NCI-H748 (cell line): ENCODE measurements at regions not wholly inside any gene's neighbourhood (a gene's known extent, or its start where the extent isn't known, plus 50 kb on each side); places are given as distances from the start of the nearest gene placed in this dataset.
A peak's percentile ranks its signal among the peaks of the same experiment; 100 is the strongest.
"Not testable (repeated sequence)": the region's sequence is repeated elsewhere in the genome, so short reads cannot be mapped to it uniquely, and the experiment has no call there.

Source experiments
- DNase-seq: peaks from one replicate; lab custom pipeline; 2025; ENCODE audit not compliant: unreplicated experiment; lab: John Stamatoyannopoulos, UW

- not testable (repeated sequence) for DNase-seq
Measured at GRCh38 chr15:84360902-84361301, 125.3 kb downstream of the GOLGA6L4 start.

- not testable (repeated sequence) for DNase-seq
Measured at GRCh38 chr15:84384421-84384820, 148.8 kb downstream of the GOLGA6L4 start.

GRCh38 chr15:84387086-84387485 is 151.5 kb downstream of the GOLGA6L4 start:
- no peak for DNase-seq

DNA sequence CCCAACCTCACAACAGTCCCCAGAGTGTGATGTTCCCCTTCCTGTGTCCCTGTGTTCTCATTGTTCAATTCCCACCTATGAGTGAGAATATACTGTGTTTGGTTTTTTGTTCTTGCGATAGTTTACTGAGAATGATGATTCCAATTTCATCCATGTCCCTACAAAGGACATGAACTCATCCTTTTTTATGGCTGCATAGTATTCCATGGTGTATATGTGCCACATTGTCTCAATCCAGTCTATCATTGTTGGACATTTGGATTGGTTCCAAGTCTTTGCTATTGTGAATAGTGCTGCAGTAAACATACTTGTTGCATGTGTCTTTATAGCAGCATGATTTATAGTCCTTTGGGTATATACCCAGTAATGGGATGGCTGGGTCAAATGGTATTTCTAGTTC is 152.6 kb downstream of the GOLGA6L4 start:
- DNase-seq = not testable (repeated sequence)

- DNase-seq = not testable (repeated sequence)
Measured at GRCh38 chr15:84388638-84389037, 153.1 kb downstream of the GOLGA6L4 start.

DNA sequence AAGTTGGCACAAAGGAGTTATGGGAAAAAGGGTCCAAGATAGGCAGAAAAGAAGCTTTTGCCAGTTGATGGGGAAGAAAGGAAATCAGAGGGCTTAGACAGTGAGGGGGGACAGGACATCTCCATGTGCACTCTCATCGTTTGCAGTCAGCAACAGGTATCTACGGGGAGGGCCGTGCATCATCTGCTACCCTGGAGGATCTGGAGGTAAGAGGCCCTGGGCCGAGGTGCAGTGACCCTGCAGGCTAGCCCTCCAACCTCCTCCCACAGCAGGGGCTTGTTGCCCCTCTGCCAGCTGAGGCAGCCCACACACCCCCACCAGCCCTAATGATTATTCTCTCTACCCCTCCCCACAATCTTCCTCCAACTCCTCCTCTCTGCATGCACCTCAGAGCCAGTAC is 154.8 kb downstream of the GOLGA6L4 start:
- not testable (repeated sequence) for DNase-seq

GRCh38 chr15:84391191-84391590 is 155.6 kb downstream of the GOLGA6L4 start:
- no peak for DNase-seq

GRCh38 chr15:84392020-84392419 is 156.4 kb downstream of the GOLGA6L4 start:
- DNase-seq = not testable (repeated sequence)

GRCh38 chr15:84393386-84393936 is 157.9 kb downstream of the GOLGA6L4 start:
- DNase-seq = peak; percentile 60

GRCh38 chr15:84393966-84394365 is 158.4 kb downstream of the GOLGA6L4 start:
- DNase-seq = not testable (repeated sequence)

DNA sequence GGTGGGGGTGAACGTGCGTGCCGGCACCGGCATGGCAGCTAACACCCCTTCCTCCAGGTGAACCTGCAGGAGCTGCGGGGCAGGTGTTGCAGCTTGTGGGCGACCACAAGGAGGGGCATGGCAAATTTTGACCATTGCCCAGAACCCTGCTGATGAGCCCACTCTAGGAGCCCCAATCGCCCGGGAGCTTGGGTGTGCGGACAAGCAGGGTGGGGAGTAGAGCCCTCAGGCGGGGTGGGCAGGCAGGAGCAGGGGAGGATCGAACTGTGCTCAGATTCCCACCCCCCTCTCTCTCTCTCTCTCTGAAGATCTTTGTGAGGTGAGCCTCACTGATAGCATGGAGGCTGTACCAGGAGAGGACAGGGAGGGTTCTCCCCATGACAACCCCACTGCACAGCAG is 159.8 kb downstream of the GOLGA6L4 start:
- not testable (repeated sequence) for DNase-seq

GRCh38 chr15:84395881-84396280 is 160.3 kb downstream of the GOLGA6L4 start:
- DNase-seq = not testable (repeated sequence)

DNA sequence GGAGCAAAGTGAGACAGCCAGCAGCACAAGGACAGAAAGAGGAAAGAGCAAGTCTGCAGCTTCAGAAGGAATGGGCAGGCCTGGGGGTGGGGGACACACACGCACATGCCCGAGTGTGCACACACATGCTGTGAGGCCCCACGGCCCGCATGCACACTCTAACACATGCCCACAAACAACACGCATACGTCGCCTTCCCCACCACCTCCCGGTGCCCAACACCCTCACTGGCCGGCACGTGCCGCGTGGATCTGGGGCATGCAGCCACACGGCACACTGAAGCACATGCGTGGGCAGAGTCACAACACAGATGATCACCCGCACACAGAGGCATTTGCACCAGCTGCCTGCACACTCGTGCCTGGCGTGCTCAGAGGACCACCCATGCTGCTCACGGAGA is 161.5 kb downstream of the GOLGA6L4 start:
- not testable (repeated sequence) for DNase-seq

DNA sequence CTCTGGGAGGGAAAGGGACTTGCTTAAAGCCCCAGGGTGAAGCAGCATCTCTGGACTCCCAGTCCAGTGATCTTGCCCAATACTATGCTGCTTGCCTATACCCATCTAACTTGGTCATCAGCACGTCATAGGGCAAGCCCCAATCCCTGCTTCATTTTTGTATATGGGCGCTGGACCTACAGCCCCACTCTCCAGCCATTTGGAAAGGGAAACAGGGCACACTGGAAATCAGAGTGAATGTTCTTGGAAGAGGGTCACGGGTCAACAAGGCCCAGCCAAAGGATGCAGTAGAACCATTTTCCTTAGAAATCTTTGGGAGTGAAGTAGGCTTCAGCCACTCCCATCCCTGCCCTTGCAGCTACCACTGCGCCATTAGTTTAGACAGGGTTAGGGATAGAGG is 162.5 kb downstream of the GOLGA6L4 start:
- not testable (repeated sequence) for DNase-seq

- no peak for DNase-seq
Measured at GRCh38 chr15:84398763-84399701, 163.5 kb downstream of the GOLGA6L4 start.

DNA sequence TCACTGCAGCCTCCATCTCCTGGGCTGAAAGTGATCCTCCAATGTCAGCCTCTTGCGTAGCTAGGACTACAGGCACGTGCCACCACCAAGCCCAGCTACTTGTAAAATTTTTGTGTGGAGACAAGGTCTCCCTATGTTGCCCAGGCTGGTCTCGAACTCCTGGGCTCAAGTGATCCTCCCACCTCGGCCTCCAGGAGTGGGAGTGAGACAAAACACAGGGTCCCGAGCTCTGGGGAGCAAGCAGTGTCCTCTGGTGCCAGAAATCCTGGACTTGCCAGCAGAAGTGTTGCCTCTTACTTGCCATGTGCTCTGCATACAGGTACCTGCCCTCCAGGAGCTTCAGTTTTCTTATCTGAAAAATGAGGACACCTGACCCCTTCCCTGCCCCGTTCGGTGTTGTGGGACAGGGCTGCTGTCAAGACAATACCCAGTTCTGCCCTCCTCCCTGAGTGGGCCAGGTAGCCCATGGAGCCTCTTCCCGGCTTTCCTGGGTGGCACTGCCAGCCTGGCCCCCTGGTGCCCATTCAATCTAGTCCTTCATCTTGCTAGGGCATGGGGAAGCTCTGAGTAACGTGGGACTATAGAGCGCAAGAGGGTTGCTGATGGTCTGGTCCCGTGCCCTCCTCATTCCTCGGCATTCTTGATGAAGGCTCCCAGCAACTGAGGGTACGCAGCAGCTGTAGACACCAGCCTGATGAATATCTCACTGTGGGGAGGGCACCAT is 164.6 kb downstream of the GOLGA6L4 start:
- DNase-seq = no peak

- no peak for DNase-seq
Measured at GRCh38 chr15:84400820-84401219, 165.2 kb downstream of the GOLGA6L4 start.

GRCh38 chr15:84401461-84401860 is 165.9 kb downstream of the GOLGA6L4 start:
- DNase-seq = not testable (repeated sequence)

DNA sequence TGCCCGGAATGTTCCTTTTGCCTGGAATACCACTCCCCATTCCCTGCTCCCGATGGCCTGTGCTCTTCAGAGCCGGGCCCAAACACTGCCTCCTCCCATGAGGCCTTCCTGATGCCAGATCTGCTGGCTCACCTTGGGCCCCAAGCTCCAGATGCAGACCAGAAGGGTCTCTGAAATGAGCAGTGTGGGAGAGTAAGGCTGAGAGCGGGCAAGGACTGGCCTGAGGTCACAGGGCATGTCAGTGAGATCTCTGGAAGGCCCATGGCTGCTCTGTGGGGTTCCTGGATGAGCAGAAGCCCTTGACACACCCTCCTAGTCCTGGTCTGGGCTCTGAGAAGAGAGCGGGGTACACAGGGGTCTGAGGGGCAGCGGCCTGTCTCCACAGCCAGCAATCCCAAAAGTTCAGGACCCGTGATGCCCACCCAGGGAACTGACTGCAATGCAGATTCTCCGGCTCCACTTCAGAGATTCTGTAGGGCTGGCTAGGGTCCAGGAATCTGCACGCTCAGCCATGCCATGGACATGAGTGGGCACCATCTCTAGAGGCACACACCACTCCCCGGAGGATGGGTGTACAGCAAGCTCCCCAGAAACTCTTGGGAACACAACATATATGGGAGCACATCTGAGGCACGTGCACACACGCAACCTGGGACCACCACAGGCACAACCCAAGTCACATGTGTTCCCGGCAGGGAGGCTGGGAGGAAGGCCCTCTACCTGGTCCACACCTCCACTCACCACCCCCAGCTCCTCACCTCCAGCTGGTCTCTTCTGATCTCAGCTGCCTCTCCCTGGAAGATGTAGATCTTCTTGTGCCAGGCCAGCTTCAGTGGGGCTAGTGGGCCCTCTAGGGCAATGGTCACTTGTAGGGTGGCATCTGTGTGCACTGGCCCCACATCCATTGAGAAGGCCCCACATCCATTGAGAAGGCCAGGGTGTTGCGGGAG is 166.6 kb downstream of the GOLGA6L4 start:
- not testable (repeated sequence) for DNase-seq

GRCh38 chr15:84402856-84403608 is 167.5 kb downstream of the GOLGA6L4 start:
- no peak for DNase-seq
